Ovary (tissue), 3 donors: ENCODE measurements at regions not wholly inside any gene's neighbourhood (a gene's known extent, or its start where the extent isn't known, plus 50 kb on each side); places are given as distances from the start of the nearest gene placed in this dataset.

Source experiments
- EP300 ChIP-seq: sonication (generic); formaldehyde crosslinking; IDR thresholded peaks from one replicate; pipeline ENCODE4 v1.6.1; 2017; ENCODE audit warnings: antibody characterized with exemption
- POLR2A ChIP-seq: fragments of 450-650 bp; IDR thresholded peaks from one replicate; pipeline ENCODE4 v1.6.1; 2017; ENCODE audit warnings: antibody characterized with exemption, mild to moderate bottlenecking, moderate library complexity
- TF ChIP-seq, protein P1 (sequence below), 3 donors: fragments of 450-650 bp in 2 of 3; fragments of 200-600 bp in 1 of 3; IDR thresholded peaks; one replicate each; pipeline versions ENCODE4 v1.5.1 to v1.8.0; 2016 to 2022; ENCODE audit warnings: antibody characterized with exemption in 3 of 3, mild to moderate bottlenecking in 1 of 3
- donor health status: DM: no; HTN: no; CAD: no.

DNA sequence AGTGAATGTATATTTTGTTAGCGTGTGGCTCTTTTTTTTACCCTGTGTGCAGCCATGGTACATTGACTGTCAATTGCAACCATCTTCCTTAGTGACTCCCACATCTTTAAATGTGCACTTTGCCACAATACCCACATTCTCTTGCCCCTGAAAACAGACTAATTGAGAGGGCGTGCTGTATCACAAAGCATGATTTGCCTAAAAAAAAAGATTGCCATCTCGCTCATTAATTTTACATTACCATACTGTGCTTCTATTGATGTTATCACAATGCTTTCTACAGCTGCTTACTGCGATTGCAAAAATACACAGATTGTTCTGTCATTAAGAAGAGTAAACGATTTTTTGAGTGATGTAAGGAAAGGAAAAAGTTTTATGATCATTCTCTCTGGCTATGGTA, 613.1 kb upstream of the NRP1 start:
- TF ChIP-seq, protein P1, sequence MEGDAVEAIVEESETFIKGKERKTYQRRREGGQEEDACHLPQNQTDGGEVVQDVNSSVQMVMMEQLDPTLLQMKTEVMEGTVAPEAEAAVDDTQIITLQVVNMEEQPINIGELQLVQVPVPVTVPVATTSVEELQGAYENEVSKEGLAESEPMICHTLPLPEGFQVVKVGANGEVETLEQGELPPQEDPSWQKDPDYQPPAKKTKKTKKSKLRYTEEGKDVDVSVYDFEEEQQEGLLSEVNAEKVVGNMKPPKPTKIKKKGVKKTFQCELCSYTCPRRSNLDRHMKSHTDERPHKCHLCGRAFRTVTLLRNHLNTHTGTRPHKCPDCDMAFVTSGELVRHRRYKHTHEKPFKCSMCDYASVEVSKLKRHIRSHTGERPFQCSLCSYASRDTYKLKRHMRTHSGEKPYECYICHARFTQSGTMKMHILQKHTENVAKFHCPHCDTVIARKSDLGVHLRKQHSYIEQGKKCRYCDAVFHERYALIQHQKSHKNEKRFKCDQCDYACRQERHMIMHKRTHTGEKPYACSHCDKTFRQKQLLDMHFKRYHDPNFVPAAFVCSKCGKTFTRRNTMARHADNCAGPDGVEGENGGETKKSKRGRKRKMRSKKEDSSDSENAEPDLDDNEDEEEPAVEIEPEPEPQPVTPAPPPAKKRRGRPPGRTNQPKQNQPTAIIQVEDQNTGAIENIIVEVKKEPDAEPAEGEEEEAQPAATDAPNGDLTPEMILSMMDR (IDR thresholded peaks at IDR 0.05), result no peak
- TF ChIP-seq POLR2A (no peak), EP300 (no peak)
